ENCODE measurements at regions not wholly inside any gene's neighbourhood (a gene's known extent, or its start where the extent isn't known, plus 50 kb on each side); places are given as distances from the start of the nearest gene placed in this dataset.

DNA sequence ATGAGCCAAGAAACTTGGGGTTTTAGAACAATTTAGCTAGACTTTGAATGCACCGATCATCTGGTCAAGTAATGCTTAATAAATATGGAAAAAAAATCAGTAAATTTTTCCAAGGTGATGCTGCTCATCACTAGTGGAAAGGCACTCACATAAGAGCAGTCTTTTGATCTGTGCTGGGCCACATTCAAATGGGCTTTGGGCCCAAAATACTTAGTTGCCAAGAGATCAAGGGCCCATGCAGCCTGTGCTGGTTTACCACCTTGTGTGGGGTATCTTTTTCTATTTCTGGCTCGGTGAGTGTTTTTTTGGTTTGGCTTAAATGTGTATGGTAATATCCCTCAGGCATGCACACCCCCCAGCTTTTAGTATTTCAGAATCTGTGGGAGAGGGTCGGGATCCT, 943.2 kb downstream of the TMTC2 start:
- TF ChIP-seq ZNF473 (tag by site-specific recombination; IDR thresholded peaks at IDR 0.05): no peak
- no peak for TF ChIP-seq ZNF768 (tag by site-specific recombination; IDR thresholded peaks at IDR 0.05)
- TF ChIP-seq, protein P1, sequence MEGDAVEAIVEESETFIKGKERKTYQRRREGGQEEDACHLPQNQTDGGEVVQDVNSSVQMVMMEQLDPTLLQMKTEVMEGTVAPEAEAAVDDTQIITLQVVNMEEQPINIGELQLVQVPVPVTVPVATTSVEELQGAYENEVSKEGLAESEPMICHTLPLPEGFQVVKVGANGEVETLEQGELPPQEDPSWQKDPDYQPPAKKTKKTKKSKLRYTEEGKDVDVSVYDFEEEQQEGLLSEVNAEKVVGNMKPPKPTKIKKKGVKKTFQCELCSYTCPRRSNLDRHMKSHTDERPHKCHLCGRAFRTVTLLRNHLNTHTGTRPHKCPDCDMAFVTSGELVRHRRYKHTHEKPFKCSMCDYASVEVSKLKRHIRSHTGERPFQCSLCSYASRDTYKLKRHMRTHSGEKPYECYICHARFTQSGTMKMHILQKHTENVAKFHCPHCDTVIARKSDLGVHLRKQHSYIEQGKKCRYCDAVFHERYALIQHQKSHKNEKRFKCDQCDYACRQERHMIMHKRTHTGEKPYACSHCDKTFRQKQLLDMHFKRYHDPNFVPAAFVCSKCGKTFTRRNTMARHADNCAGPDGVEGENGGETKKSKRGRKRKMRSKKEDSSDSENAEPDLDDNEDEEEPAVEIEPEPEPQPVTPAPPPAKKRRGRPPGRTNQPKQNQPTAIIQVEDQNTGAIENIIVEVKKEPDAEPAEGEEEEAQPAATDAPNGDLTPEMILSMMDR (tag by site-specific recombination; IDR thresholded peaks at IDR 0.05): no peak
- no peak for TF ChIP-seq ZNF558 (tag by site-specific recombination; IDR thresholded peaks at IDR 0.05)
